ENCODE measurements at regions not wholly inside any gene's neighbourhood (a gene's known extent, or its start where the extent isn't known, plus 50 kb on each side); places are given as distances from the start of the nearest gene placed in this dataset.

- H3K4me3 ChIP-seq (ENCODE audit: low read depth, low read length): no peak overlapping the region
- TF ChIP-seq, protein P1, sequence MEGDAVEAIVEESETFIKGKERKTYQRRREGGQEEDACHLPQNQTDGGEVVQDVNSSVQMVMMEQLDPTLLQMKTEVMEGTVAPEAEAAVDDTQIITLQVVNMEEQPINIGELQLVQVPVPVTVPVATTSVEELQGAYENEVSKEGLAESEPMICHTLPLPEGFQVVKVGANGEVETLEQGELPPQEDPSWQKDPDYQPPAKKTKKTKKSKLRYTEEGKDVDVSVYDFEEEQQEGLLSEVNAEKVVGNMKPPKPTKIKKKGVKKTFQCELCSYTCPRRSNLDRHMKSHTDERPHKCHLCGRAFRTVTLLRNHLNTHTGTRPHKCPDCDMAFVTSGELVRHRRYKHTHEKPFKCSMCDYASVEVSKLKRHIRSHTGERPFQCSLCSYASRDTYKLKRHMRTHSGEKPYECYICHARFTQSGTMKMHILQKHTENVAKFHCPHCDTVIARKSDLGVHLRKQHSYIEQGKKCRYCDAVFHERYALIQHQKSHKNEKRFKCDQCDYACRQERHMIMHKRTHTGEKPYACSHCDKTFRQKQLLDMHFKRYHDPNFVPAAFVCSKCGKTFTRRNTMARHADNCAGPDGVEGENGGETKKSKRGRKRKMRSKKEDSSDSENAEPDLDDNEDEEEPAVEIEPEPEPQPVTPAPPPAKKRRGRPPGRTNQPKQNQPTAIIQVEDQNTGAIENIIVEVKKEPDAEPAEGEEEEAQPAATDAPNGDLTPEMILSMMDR (IDR thresholded peaks at IDR 0.05; ENCODE audit: low read depth, low read length): no peak
Observed at GRCh38 chr2:236945431-236946016, 140.2 kb upstream of the COPS8 start.

GRCh38 chr2:236946871-236947270 lies 138.8 kb upstream of the COPS8 start:
- no peak overlapping the region for H3K4me3 ChIP-seq (ENCODE audit: low read depth, low read length)
- TF ChIP-seq, protein P1 (IDR thresholded peaks at IDR 0.05; ENCODE audit: low read depth, low read length): no peak

GRCh38 chr2:236947294-236947693 lies 138.4 kb upstream of the COPS8 start:
- TF ChIP-seq, protein P1 (IDR thresholded peaks at IDR 0.05; ENCODE audit: low read depth, low read length): no peak
- no peak overlapping the region for H3K4me3 ChIP-seq (ENCODE audit: low read depth, low read length)

DNA sequence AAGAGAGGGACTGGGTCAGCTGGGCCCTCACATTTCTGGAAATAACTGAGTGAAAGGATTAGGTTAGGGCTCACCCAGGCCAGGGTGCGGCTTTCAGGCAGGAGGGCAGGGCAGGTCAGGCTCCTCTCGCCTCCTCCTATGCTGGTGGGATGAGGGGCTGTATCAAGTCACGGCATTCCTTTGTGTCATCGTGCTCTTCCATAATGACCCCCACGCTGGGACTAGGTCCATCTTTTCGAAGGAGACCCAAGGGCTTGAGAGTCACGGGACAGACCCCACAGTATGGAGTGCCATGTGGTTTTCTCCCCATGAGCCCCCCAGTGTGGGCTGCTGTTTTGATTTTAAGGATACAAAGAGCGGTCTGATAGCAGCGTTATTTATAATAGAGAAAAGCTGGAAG lies 137.8 kb upstream of the COPS8 start:
- no peak overlapping the region for H3K4me3 ChIP-seq (ENCODE audit: low read depth, low read length)
- TF ChIP-seq, protein P1 (IDR thresholded peaks at IDR 0.05; ENCODE audit: low read depth, low read length): no peak

GRCh38 chr2:236949089-236949905 lies 136.4 kb upstream of the COPS8 start:
- H3K4me3 ChIP-seq (ENCODE audit: low read depth, low read length): no peak overlapping the region
- TF ChIP-seq, protein P1 (IDR thresholded peaks at IDR 0.05; ENCODE audit: low read depth, low read length): no peak

DNA sequence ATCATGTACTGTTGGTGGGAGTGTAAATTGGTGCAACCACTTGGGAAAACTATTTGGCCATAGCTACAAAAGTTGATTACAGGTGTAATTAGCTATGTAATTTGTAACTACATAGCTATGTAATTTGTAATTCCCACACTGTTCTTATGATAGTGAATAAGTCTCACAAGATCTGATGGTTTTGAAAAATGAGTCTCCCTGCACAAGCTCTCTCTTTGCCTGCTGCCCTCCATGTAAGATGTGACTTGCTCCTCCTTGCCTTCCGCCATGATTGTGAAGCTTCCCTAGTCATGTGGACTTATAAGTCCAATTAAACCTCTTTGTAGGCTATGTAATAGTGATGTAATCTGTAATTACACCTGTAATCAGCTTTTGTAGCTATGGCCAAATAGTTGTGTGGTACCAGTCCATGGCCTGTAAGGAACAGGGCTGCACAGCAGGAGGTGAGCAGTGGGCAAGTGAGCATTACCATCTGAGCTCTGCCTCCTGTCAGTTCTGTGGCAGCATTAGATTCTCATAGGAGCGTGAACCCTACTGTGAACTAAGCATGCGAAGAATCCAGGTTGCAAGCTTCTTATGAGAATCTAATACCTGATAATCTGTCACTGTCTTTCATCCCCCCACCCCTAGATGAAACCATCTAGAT lies 133.7 kb upstream of the COPS8 start:
- TF ChIP-seq, protein P1 (IDR thresholded peaks at IDR 0.05; ENCODE audit: low read depth, low read length): no peak
- H3K4me3 ChIP-seq (ENCODE audit: low read depth, low read length): no peak overlapping the region

DNA sequence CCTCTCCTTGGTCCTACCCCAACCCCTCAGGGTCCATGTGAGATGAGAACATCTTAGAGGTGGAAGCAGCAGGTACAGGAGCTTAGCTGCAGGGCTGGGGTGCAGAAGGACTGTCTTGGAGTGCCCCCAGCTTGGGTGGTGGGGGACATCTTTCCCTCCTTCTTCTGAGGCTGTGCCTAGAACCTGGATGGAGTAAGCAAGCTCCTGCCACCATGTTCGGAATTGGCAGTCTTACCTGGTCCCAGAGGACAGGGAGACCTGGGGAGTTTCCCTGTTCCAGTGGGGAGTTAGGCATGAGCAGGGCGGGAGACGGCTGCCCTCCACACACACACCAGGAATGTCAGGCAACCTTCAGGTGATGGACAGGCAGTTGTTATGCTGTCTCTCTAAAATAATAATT lies 131.0 kb upstream of the COPS8 start:
- H3K4me3 ChIP-seq (ENCODE audit: low read depth, low read length): no peak overlapping the region
- TF ChIP-seq, protein P1 (IDR thresholded peaks at IDR 0.05; ENCODE audit: low read depth, low read length): no peak

Measured in WI38 (cell line).